ENCODE measurements at regions not wholly inside any gene's neighbourhood (a gene's known extent, or its start where the extent isn't known, plus 50 kb on each side); places are given as distances from the start of the nearest gene placed in this dataset.

DNA sequence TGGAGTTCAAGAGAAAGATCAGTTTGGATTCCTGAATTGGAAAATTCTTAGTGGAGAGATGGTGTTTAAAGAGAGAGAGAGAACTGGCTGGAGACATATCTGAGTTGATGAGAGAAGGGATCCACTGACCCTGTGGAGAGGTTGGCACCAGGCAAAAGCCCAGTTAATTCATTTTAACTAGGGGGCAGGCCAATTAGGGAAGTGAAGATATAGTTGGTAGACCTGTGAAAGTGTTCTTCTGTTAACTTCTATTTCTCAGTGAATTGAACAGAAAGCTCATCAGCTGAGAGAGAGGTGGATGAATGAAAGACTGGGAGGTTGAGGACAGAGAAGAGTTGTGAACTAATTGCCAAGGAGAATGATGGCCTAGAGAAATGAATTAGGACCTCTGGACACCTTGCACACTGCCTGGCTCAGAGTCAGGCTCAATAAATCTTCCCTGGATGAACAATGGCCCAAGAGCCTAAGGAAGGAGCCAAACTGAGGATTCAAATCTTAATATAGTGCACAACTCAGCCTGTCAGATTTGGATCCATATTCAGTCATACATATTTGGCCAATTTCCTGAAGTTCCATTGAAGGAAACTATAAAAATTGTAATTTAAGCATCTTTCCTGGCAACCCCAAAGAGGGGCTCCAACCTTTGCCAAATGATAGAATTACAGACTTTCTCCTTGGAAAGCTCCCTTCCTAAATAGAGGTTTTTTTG is 82.2 kb upstream of the RMDN2 start:
- TF ChIP-seq, protein P1, sequence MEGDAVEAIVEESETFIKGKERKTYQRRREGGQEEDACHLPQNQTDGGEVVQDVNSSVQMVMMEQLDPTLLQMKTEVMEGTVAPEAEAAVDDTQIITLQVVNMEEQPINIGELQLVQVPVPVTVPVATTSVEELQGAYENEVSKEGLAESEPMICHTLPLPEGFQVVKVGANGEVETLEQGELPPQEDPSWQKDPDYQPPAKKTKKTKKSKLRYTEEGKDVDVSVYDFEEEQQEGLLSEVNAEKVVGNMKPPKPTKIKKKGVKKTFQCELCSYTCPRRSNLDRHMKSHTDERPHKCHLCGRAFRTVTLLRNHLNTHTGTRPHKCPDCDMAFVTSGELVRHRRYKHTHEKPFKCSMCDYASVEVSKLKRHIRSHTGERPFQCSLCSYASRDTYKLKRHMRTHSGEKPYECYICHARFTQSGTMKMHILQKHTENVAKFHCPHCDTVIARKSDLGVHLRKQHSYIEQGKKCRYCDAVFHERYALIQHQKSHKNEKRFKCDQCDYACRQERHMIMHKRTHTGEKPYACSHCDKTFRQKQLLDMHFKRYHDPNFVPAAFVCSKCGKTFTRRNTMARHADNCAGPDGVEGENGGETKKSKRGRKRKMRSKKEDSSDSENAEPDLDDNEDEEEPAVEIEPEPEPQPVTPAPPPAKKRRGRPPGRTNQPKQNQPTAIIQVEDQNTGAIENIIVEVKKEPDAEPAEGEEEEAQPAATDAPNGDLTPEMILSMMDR (IDR thresholded peaks at IDR 0.05): no peak
- no peak for TF ChIP-seq POLR2A (IDR thresholded peaks at IDR 0.05)

Data from prostate gland (tissue), 2 donors.